GM10266 (cell line): ENCODE measurements at regions not wholly inside any gene's neighbourhood (a gene's known extent, or its start where the extent isn't known, plus 50 kb on each side); places are given as distances from the start of the nearest gene placed in this dataset.

Source experiments
- DNase-seq: peaks from one replicate; pipeline ENCODE4 v3.0.0; 2012; ENCODE audit errors: extremely low spot score
- CTCF ChIP-seq: IDR thresholded peaks from 2 replicates; pipeline ENCODE4 v1.5.1; 2012; ENCODE audit warnings: mild to moderate bottlenecking, low read depth; ENCODE audit not compliant: control insufficient read depth, insufficient read depth; ENCODE audit errors: missing control alignments

- no peak for TF ChIP-seq CTCF
- DNase-seq: no peak
Measured at GRCh38 chr6:80438772-80439171, 332.3 kb downstream of the BCKDHB start.

GRCh38 chr6:80437801-80438200 lies 331.3 kb downstream of the BCKDHB start:
- no peak for TF ChIP-seq CTCF
- DNase-seq: no peak

GRCh38 chr6:80437221-80437620 lies 330.8 kb downstream of the BCKDHB start:
- no peak for DNase-seq

GRCh38 chr6:80436663-80437062 lies 330.2 kb downstream of the BCKDHB start:
- TF ChIP-seq CTCF: no peak
- DNase-seq: no peak

More at GRCh38 chr6:80437221-80437620, 330.8 kb downstream of the BCKDHB start:
- no peak for TF ChIP-seq CTCF

GRCh38 chr6:80435457-80435856 lies 329.0 kb downstream of the BCKDHB start:
- no peak for DNase-seq
- no peak for TF ChIP-seq CTCF

- TF ChIP-seq CTCF: no peak
Measured at GRCh38 chr6:80434691-80435350, 328.4 kb downstream of the BCKDHB start.

GRCh38 chr6:80433673-80434025 lies 327.2 kb downstream of the BCKDHB start:
- TF ChIP-seq CTCF: no peak
- no peak for DNase-seq

More at GRCh38 chr6:80434691-80435350, 328.4 kb downstream of the BCKDHB start:
- no peak for DNase-seq
